ENCODE measurements at regions not wholly inside any gene's neighbourhood (a gene's known extent, or its start where the extent isn't known, plus 50 kb on each side); places are given as distances from the start of the nearest gene placed in this dataset.

GRCh38 chr13:83953916-83954315, 71.6 kb upstream of the SLITRK1 start:
- no peak for TF ChIP-seq POLR2A (IDR thresholded peaks at IDR 0.05)
- TF ChIP-seq CTCF (IDR thresholded peaks at IDR 0.05 in 4 of 5, conservative IDR thresholded peaks at IDR 0.05 in 1 of 5): no peak
